ENCODE measurements at regions not wholly inside any gene's neighbourhood (a gene's known extent, or its start where the extent isn't known, plus 50 kb on each side); places are given as distances from the start of the nearest gene placed in this dataset.

GRCh38 chr1:29390491-29391361 is 154.4 kb downstream of the PTPRU start:
- no peak for TF ChIP-seq POLR2A (IDR thresholded peaks at IDR 0.05; ENCODE audit: low read depth)
- no peak for TF ChIP-seq CTCF (IDR thresholded peaks at IDR 0.05)
- TF ChIP-seq EP300 (IDR thresholded peaks at IDR 0.05): no peak
- no peak for TF ChIP-seq POLR2AphosphoS5 (IDR thresholded peaks at IDR 0.05)

Measured in esophagus muscularis mucosa (tissue), 4 donors.